ENCODE measurements at regions not wholly inside any gene's neighbourhood (a gene's known extent, or its start where the extent isn't known, plus 50 kb on each side); places are given as distances from the start of the nearest gene placed in this dataset.
"Not testable (repeated sequence)": the region's sequence is repeated elsewhere in the genome, so short reads cannot be mapped to it uniquely, and the experiment has no call there.

- no peak for DNase-seq
These were observed 175.8 kb upstream of the CHD1 start for GRCh38 chr5:99104538-99105132.

- DNase-seq, result no peak
These were observed 173.4 kb upstream of the CHD1 start for GRCh38 chr5:99102073-99102697.

GRCh38 chr5:99099691-99100090, 170.9 kb upstream of the CHD1 start:
- DNase-seq, result no peak

- DNase-seq, result no peak
These were observed 161.2 kb upstream of the CHD1 start for GRCh38 chr5:99089822-99090549.

GRCh38 chr5:99088309-99088708, 159.5 kb upstream of the CHD1 start:
- no peak for DNase-seq

GRCh38 chr5:99083197-99083596, 154.4 kb upstream of the CHD1 start:
- DNase-seq, result no peak

GRCh38 chr5:99081711-99082110, 152.9 kb upstream of the CHD1 start:
- no peak for DNase-seq

- no peak for DNase-seq
These were observed 148.2 kb upstream of the CHD1 start for GRCh38 chr5:99076723-99077640.

GRCh38 chr5:99072846-99073245, 144.0 kb upstream of the CHD1 start:
- no peak for DNase-seq

- no peak for DNase-seq
These were observed 142.0 kb upstream of the CHD1 start for GRCh38 chr5:99070822-99071221.

GRCh38 chr5:99070362-99070761, 141.6 kb upstream of the CHD1 start:
- DNase-seq, result no peak

- DNase-seq, result no peak
These were observed 140.3 kb upstream of the CHD1 start for GRCh38 chr5:99068944-99069650.

- no peak for DNase-seq
These were observed 134.9 kb upstream of the CHD1 start for GRCh38 chr5:99063737-99064136.

- DNase-seq, result no peak
These were observed 132.9 kb upstream of the CHD1 start for GRCh38 chr5:99061711-99062110.

- no peak for DNase-seq
These were observed 132.5 kb upstream of the CHD1 start for GRCh38 chr5:99061299-99061698.

- DNase-seq, result peak; percentile 87 to 88
These were observed 131.8 kb upstream of the CHD1 start for GRCh38 chr5:99060306-99061261.

- DNase-seq, result no peak
These were observed 130.9 kb upstream of the CHD1 start for GRCh38 chr5:99059685-99060084.

- DNase-seq, result no peak
These were observed 129.7 kb upstream of the CHD1 start for GRCh38 chr5:99058466-99058865.

GRCh38 chr5:99054972-99055371, 126.2 kb upstream of the CHD1 start:
- no peak for DNase-seq

GRCh38 chr5:99045871-99046270, 117.1 kb upstream of the CHD1 start:
- no peak for DNase-seq

GRCh38 chr5:99043257-99043656, 114.5 kb upstream of the CHD1 start:
- not testable (repeated sequence) for DNase-seq
